Renal cortex interstitium (tissue), 11 donors: ENCODE measurements at regions not wholly inside any gene's neighbourhood (a gene's known extent, or its start where the extent isn't known, plus 50 kb on each side); places are given as distances from the start of the nearest gene placed in this dataset.

Experiments
- DNase-seq, 11 donors: peaks; one replicate each; pipeline ENCODE4 v3.0.0-alpha.2; 2013; ENCODE audit warnings: low read depth in 9 of 11, low spot score in 4 of 11; ENCODE audit errors: extremely low read depth in 1 of 11

- DNase-seq: no peak
Observed at GRCh38 chr1:34324879-34325440, 148.3 kb downstream of the C1orf94 start.

GRCh38 chr1:34328281-34328799 lies 151.6 kb downstream of the C1orf94 start:
- DNase-seq: peak in 6 of 11 donors; percentile 2 to 25 (median 10)

GRCh38 chr1:34330061-34330460 lies 153.4 kb downstream of the C1orf94 start:
- DNase-seq: no peak

GRCh38 chr1:34331020-34331926 lies 154.6 kb downstream of the C1orf94 start:
- DNase-seq: no peak

- DNase-seq: no peak
Observed at GRCh38 chr1:34332996-34333395, 156.3 kb downstream of the C1orf94 start.

- no peak for DNase-seq
Observed at GRCh38 chr1:34338871-34339270, 162.2 kb downstream of the C1orf94 start.

GRCh38 chr1:34341896-34342295 lies 165.2 kb downstream of the C1orf94 start:
- no peak for DNase-seq

- no peak for DNase-seq
Observed at GRCh38 chr1:34342334-34342733, 165.6 kb downstream of the C1orf94 start.

GRCh38 chr1:34346128-34346527 lies 169.4 kb downstream of the C1orf94 start:
- DNase-seq: no peak

GRCh38 chr1:34353409-34353808 lies 176.7 kb downstream of the C1orf94 start:
- DNase-seq: no peak

- DNase-seq: no peak
Observed at GRCh38 chr1:34354367-34354766, 177.7 kb downstream of the C1orf94 start.

GRCh38 chr1:34356853-34357252 lies 180.1 kb downstream of the C1orf94 start:
- DNase-seq: no peak

- DNase-seq: no peak
Observed at GRCh38 chr1:34358636-34359035, 181.9 kb downstream of the C1orf94 start.

GRCh38 chr1:34359411-34359810 lies 182.7 kb downstream of the C1orf94 start:
- DNase-seq: no peak

- DNase-seq: no peak
Observed at GRCh38 chr1:34360574-34360973, 183.9 kb downstream of the C1orf94 start.

GRCh38 chr1:34361121-34361520 lies 184.4 kb downstream of the C1orf94 start:
- no peak for DNase-seq

- DNase-seq: no peak
Observed at GRCh38 chr1:34361781-34362357, 185.2 kb downstream of the C1orf94 start.

GRCh38 chr1:34362949-34363348 lies 186.2 kb downstream of the C1orf94 start:
- no peak for DNase-seq

GRCh38 chr1:34363447-34363846 lies 186.7 kb downstream of the C1orf94 start:
- no peak for DNase-seq

GRCh38 chr1:34363915-34364314 lies 187.2 kb downstream of the C1orf94 start:
- no peak for DNase-seq
